Esophagus squamous epithelium (tissue), 4 donors: ENCODE measurements at regions not wholly inside any gene's neighbourhood (a gene's known extent, or its start where the extent isn't known, plus 50 kb on each side); places are given as distances from the start of the nearest gene placed in this dataset.

Source experiments
- POLR2A ChIP-seq, 4 donors: fragments of 450-650 bp; IDR thresholded peaks; one replicate each; pipeline ENCODE4 v1.6.1; 2017; ENCODE audit warnings: antibody characterized with exemption in 4 of 4, mild to moderate bottlenecking in 4 of 4, moderate library complexity in 3 of 4
- TF ChIP-seq, protein P1 (sequence below), 6 experiments: fragments of 450-650 bp in 4 of 6; fragments of 200-600 bp in 2 of 6; sonication (generic) in 2 of 6; IDR thresholded peaks; one replicate each; pipeline ENCODE4 v1.5.1; 2016 to 2019; ENCODE audit warnings: antibody characterized with exemption in 6 of 6, mild to moderate bottlenecking in 4 of 6, moderate library complexity in 4 of 6

DNA sequence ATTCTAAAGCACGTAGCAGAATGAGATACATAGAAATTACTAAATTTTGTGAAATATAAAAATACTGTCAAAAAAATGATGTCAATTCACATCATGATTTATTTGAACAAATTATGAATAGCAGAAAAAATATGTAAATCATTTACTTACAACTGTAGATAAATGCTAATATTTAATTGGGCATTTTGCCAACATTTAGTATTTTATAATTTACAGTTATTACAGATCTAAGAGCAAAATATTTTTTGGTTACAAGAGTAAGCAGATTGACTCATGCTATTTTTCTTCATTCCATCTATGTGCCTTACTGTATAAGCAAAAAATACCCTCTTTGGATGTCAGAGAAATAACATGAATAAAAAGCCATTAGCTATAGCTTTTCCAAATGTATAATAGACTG lies 282.3 kb upstream of the RGS18 start:
- TF ChIP-seq, protein P1, sequence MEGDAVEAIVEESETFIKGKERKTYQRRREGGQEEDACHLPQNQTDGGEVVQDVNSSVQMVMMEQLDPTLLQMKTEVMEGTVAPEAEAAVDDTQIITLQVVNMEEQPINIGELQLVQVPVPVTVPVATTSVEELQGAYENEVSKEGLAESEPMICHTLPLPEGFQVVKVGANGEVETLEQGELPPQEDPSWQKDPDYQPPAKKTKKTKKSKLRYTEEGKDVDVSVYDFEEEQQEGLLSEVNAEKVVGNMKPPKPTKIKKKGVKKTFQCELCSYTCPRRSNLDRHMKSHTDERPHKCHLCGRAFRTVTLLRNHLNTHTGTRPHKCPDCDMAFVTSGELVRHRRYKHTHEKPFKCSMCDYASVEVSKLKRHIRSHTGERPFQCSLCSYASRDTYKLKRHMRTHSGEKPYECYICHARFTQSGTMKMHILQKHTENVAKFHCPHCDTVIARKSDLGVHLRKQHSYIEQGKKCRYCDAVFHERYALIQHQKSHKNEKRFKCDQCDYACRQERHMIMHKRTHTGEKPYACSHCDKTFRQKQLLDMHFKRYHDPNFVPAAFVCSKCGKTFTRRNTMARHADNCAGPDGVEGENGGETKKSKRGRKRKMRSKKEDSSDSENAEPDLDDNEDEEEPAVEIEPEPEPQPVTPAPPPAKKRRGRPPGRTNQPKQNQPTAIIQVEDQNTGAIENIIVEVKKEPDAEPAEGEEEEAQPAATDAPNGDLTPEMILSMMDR (IDR thresholded peaks at IDR 0.05), result no peak
- no peak for TF ChIP-seq POLR2A (IDR thresholded peaks at IDR 0.05)
